Pancreas (tissue), 10 donors: ENCODE measurements at regions not wholly inside any gene's neighbourhood (a gene's known extent, or its start where the extent isn't known, plus 50 kb on each side); places are given as distances from the start of the nearest gene placed in this dataset.
A peak's percentile ranks its signal among the peaks of the same experiment; 100 is the strongest.

ENCODE experiments used
- ATAC-seq, 4 donors: fragments of 200-7000 bp; cut with Tn5 transposase; one replicate each; pipeline versions ENCODE4 v1.8.0 to v1.9.1; 2020; ENCODE audit warnings: mild to moderate bottlenecking in 4 of 4, moderate library complexity in 4 of 4
- DNase-seq, 6 donors: peaks; one replicate each; pipeline ENCODE4 v3.0.0-alpha.2; 2020
- FAIRE-seq: peaks from 2 replicates; lab custom pipeline; 2012; peaks lifted over from hg19 to GRCh38; lab: Jason Lieb, UNC
- H3K27ac ChIP-seq, 4 donors: fragments of 200-600 bp; sonication (generic); 1 replicate in 3 of 4; 2 replicates in 1 of 4; pipeline versions ENCODE4 v1.5.0 to v1.8.0; 2020
- H3K27me3 ChIP-seq, 4 donors: fragments of 200-600 bp; one replicate each; pipeline ENCODE4 v1.8.0; 2021
- H3K36me3 ChIP-seq, 3 donors: fragments of 200-600 bp; sonication (generic) in 1 of 3; one replicate each; pipeline versions ENCODE4 v1.5.0 to v1.8.0; 2020 to 2021
- H3K4me1 ChIP-seq, 3 donors: fragments of 200-600 bp; one replicate each; pipeline ENCODE4 v1.8.0; 2021
- H3K4me3 ChIP-seq, 4 donors: fragments of 200-600 bp; sonication (generic) in 2 of 4; one replicate each; pipeline versions ENCODE4 v1.5.0 to v1.8.0; 2020 to 2021
- H3K9me3 ChIP-seq, 4 donors: fragments of 200-600 bp; one replicate each; pipeline ENCODE4 v1.8.0; 2021
- WGBS, 2 donors: extraction: QIAGEN DNeasy Blood & Tissue Kit; methylation state at CpG; one replicate each; pipeline ENCODE4 v1.1.7; 2013; 5-methylcytosine and 5-hydroxymethylcytosine counted together
- intact Hi-C, 3 donors: fragments of 100-400 bp; cut with DNase I; formaldehyde crosslinking; loops; one replicate each; pipeline versions ENCODE4 v1.11.1 to v1.14.2; 2022
- TF ChIP-seq, protein P1 (sequence below), 4 donors: fragments of 200-600 bp; sonication (generic) in 3 of 4; IDR thresholded peaks; one replicate each; pipeline versions ENCODE4 v1.5.0 to v1.8.0; 2021; ENCODE audit warnings: antibody characterized with exemption in 4 of 4
- donor health status: healthy with polysubstance abuse.
- donor health status: DM: no; HTN: no; CAD: no; lungs with moderate emphysema.
- donor health status: DM: no; HTN: no; CAD: no.
- donor health status: control.
- donor health status: control.
- donor health status: Bipolar disorder and iron deficiency.
- donor health status: DM: yes; HTN: yes; CAD: no.
- donor health status: DM: no; HTN: no; CAD: no.
- donor health status: DM: no; HTN: no; CAD: no.
- donor health status: DM: yes; HTN: yes; CAD: no.

GRCh38 chr14:36233217-36233616, 56.7 kb upstream of the PTCSC3 start:
- Histone ChIP-seq H3K9me3 (no peaks in the 10 kb centered on the region), H3K4me1 (no peaks in the 10 kb centered on the region), H3K36me3 (no peaks in the 10 kb centered on the region), H3K27ac (no peak overlapping the region), H3K27me3 (no peaks in the 10 kb centered on the region), H3K4me3 (no peak overlapping the region)
- TF ChIP-seq, protein P1, sequence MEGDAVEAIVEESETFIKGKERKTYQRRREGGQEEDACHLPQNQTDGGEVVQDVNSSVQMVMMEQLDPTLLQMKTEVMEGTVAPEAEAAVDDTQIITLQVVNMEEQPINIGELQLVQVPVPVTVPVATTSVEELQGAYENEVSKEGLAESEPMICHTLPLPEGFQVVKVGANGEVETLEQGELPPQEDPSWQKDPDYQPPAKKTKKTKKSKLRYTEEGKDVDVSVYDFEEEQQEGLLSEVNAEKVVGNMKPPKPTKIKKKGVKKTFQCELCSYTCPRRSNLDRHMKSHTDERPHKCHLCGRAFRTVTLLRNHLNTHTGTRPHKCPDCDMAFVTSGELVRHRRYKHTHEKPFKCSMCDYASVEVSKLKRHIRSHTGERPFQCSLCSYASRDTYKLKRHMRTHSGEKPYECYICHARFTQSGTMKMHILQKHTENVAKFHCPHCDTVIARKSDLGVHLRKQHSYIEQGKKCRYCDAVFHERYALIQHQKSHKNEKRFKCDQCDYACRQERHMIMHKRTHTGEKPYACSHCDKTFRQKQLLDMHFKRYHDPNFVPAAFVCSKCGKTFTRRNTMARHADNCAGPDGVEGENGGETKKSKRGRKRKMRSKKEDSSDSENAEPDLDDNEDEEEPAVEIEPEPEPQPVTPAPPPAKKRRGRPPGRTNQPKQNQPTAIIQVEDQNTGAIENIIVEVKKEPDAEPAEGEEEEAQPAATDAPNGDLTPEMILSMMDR (IDR thresholded peaks at IDR 0.05): no peak
- DNase-seq (no peak), FAIRE-seq (no peak), ATAC-seq (no peak)
- intact Hi-C loops: no loop called here

DNA sequence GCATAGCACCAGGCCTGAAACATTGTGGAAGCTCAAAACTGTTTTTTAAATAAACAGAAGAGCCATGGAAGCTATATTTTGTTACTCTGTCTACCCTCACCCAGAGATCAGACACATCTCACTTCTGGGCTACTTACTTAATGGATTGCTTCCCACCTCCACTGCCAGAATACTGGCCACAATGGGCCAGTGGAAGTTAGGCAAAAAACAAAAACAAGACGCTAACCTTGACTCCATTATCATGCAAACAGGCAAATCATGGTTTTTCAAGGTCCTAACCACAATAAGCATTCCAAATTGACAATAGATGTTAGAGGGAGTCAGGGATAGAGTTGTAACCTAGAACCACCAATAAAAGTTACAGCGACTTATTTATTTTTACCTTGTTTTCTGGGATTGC, 52.7 kb upstream of the PTCSC3 start:
- no peaks in the 10 kb centered on the region for H3K9me3 ChIP-seq
- DNase-seq: no peak
- H3K4me3 ChIP-seq: no peak overlapping the region
- intact Hi-C loops: no loop called here
- 65 to 80% methylated on average over 2 of the region's 2 CpGs for WGBS, 2 donors
- ATAC-seq: no peak
- no peaks in the 10 kb centered on the region for H3K36me3 ChIP-seq
- H3K4me1 ChIP-seq: no peaks in the 10 kb centered on the region
- H3K27ac ChIP-seq: no peak overlapping the region
- no peaks in the 10 kb centered on the region for H3K27me3 ChIP-seq
- no peak for FAIRE-seq
- TF ChIP-seq, protein P1 (IDR thresholded peaks at IDR 0.05): no peak

DNA sequence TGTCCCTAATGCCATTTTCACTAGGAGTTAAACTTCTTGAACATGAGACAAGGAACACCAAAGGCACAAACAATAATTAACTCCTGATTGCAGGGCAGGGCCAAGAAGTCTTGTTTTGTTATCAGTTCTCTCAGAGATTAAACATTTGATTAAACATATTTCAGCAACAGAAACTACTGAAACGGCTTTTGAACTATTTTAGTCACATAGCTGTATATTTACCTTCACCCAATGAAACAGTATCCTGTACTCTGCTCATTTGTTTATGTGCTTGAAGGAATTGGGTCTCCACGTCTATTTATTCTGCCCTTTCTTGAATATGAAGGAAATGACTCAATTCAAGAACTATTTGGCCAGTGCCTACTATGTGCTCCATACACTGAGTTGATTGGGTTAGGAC, 51.3 kb upstream of the PTCSC3 start:
- no peaks in the 10 kb centered on the region for H3K36me3 ChIP-seq
- H3K9me3 ChIP-seq: no peaks in the 10 kb centered on the region
- intact Hi-C loops: no loop called here
- no peak overlapping the region for H3K4me3 ChIP-seq
- no peaks in the 10 kb centered on the region for H3K27me3 ChIP-seq
- TF ChIP-seq, protein P1 (IDR thresholded peaks at IDR 0.05): no peak
- no peaks in the 10 kb centered on the region for H3K4me1 ChIP-seq
- ATAC-seq (peak; percentile 17 to 64 (median 46)), FAIRE-seq (no peak), DNase-seq (no peak)
- WGBS, 2 donors: 12 to 13% methylated on average over 2 of the region's 2 CpGs
- no peak overlapping the region for H3K27ac ChIP-seq

GRCh38 chr14:36227344-36227743, 50.8 kb upstream of the PTCSC3 start:
- no peak overlapping the region for H3K27ac ChIP-seq

More at GRCh38 chr14:36227344-36227743, 50.8 kb upstream of the PTCSC3 start:
- intact Hi-C loops: no loop called here
- Histone ChIP-seq H3K36me3 (no peaks in the 10 kb centered on the region), H3K27me3 (no peaks in the 10 kb centered on the region), H3K4me3 (no peak overlapping the region), H3K9me3 (no peaks in the 10 kb centered on the region), H3K4me1 (no peaks in the 10 kb centered on the region)
- DNase-seq: no peak
- no peak for ATAC-seq
- TF ChIP-seq, protein P1 (IDR thresholded peaks at IDR 0.05): no peak
- FAIRE-seq: no peak
- WGBS, 2 donors: 50 to 51% methylated on average over 1 of the region's 1 CpG
